IMR-90 (cell line): ENCODE measurements at regions not wholly inside any gene's neighbourhood (a gene's known extent, or its start where the extent isn't known, plus 50 kb on each side); places are given as distances from the start of the nearest gene placed in this dataset.
A peak's percentile ranks its signal among the peaks of the same experiment; 100 is the strongest.

Experiments used
- BHLHE40 ChIP-seq: fragments of 150-350 bp; IDR thresholded peaks from 2 replicates; pipeline ENCODE4 v1.6.1; 2016; ENCODE audit warnings: mild to moderate bottlenecking, low read depth, low read length
- CEBPB ChIP-seq: IDR thresholded peaks from 2 replicates; pipeline ENCODE4 v1.6.1; 2012; ENCODE audit warnings: low read depth, low read length, improper control_type of control experiment
- FOS ChIP-seq: fragments of 150-350 bp; IDR thresholded peaks from 2 replicates; pipeline ENCODE4 v1.6.1; 2016; ENCODE audit warnings: low read depth, low read length
- MAFK ChIP-seq: IDR thresholded peaks from 2 replicates; pipeline ENCODE4 v1.6.1; 2012; ENCODE audit warnings: low read depth, low read length, improper control_type of control experiment
- MAZ ChIP-seq: IDR thresholded peaks from 2 replicates; pipeline ENCODE4 v1.6.1; 2012; ENCODE audit warnings: low read depth, mild to moderate bottlenecking, low read length, improper control_type of control experiment, moderate library complexity, borderline replicate concordance
- MXI1 ChIP-seq: IDR thresholded peaks from 2 replicates; pipeline ENCODE4 v1.6.1; 2012; ENCODE audit warnings: low read depth, mild to moderate bottlenecking, low read length, moderate library complexity, borderline replicate concordance
- POLR2A ChIP-seq: IDR thresholded peaks from 2 replicates; pipeline ENCODE4 v1.6.1; 2012; ENCODE audit warnings: mild to moderate bottlenecking, low read depth, low read length
- RAD21 ChIP-seq: IDR thresholded peaks from 2 replicates; pipeline ENCODE4 v1.6.1; 2012; ENCODE audit warnings: low read length, improper control_type of control experiment
- RCOR1 ChIP-seq: IDR thresholded peaks from 2 replicates; pipeline ENCODE4 v1.6.1; 2012; ENCODE audit warnings: mild to moderate bottlenecking, low read length, improper control_type of control experiment; ENCODE audit not compliant: insufficient replicate concordance
- RFX5 ChIP-seq: IDR thresholded peaks from 2 replicates; pipeline ENCODE4 v1.8.0; 2012; ENCODE audit warnings: low read depth, mild to moderate bottlenecking, low read length, moderate library complexity
- SMC3 ChIP-seq: fragments of 150-350 bp; IDR thresholded peaks from 2 replicates; pipeline ENCODE4 v1.6.1; 2016; ENCODE audit warnings: low read depth, mild to moderate bottlenecking, antibody characterized with exemption, low read length, moderate library complexity
- TF ChIP-seq, protein P1 (sequence below): conservative IDR thresholded peaks from 2 replicates; pipeline ENCODE4 v1.5.1; 2012; ENCODE audit warnings: mild to moderate bottlenecking, low read depth, low read length, improper control_type of control experiment

DNA sequence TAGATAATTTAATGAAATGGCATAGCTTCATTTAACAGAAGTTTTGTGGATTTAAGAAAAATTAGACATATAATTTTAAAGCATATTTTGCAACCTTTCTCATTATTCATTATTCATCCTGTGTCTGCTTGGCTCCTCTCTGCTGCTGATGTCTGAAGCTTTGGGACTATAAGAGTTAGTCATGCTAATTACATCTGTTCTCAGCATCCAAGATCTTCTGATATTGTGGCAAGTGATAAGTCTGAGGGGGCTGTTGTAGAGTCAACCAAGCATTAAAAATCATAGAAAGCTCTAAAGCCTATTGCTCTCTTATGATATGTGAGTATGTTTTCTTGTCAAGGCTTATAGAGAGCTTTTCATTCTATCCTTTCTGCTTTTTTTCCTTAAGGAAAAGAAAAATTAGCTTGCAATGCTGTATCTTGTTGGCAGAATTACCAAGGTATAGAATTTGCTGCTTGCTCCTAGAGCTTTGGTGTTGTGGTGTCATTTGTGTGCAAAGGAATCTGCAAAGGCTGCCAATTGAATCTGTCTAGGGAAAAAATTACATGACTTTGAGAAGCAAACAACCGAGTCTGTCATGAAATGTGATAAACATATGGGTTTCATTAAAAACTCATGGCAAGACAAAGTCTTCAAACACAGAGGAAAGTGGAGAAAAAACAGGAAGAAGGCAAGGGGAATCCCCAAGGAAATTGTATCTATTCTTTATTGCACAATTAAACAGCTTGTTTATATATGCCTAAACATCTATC lies 156.1 kb upstream of the DAB2 start:
- TF ChIP-seq, protein P1, sequence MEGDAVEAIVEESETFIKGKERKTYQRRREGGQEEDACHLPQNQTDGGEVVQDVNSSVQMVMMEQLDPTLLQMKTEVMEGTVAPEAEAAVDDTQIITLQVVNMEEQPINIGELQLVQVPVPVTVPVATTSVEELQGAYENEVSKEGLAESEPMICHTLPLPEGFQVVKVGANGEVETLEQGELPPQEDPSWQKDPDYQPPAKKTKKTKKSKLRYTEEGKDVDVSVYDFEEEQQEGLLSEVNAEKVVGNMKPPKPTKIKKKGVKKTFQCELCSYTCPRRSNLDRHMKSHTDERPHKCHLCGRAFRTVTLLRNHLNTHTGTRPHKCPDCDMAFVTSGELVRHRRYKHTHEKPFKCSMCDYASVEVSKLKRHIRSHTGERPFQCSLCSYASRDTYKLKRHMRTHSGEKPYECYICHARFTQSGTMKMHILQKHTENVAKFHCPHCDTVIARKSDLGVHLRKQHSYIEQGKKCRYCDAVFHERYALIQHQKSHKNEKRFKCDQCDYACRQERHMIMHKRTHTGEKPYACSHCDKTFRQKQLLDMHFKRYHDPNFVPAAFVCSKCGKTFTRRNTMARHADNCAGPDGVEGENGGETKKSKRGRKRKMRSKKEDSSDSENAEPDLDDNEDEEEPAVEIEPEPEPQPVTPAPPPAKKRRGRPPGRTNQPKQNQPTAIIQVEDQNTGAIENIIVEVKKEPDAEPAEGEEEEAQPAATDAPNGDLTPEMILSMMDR: no peak
- TF ChIP-seq POLR2A (no peak), RAD21 (no peak), RCOR1 (no peak), MAFK (no peak), BHLHE40 (no peak), MAZ (no peak), RFX5 (no peak), SMC3 (no peak), CEBPB (peak; percentile 59), FOS (no peak), MXI1 (no peak)
